Stimulated activated CD4-positive, alpha-beta T cell treated with anti-CD3 and anti-CD28 coated beads, TNF-alpha, amount 100 ng/mL, for 4 hours (primary cell): ENCODE measurements at regions not wholly inside any gene's neighbourhood (a gene's known extent, or its start where the extent isn't known, plus 50 kb on each side); places are given as distances from the start of the nearest gene placed in this dataset.

Experiments used
- DNase-seq, 3 experiments: peaks; one replicate each; pipeline ENCODE4 v3.0.0-alpha.2; 2020; ENCODE audit warnings: low read depth in 3 of 3

DNA sequence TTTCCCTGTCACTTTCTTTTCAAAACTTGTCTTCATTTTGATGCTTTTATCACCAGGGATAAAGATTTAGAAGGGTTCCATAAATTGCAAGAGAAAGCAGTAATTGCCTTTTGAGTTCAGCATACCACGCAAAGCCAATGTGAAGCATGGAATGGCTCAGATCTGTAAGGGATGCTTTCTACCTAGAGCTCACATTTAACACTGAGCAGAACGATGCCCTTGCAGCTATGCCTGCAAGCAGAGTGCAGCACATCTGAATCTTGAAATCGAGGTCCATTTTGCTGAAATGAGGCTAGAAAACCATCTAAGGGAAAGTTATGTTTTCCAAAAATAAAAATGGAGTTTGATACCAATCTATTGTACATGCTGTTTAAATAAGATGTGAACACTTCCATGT lies 171.2 kb upstream of the CELF2 start:
- DNase-seq: no peak

DNA sequence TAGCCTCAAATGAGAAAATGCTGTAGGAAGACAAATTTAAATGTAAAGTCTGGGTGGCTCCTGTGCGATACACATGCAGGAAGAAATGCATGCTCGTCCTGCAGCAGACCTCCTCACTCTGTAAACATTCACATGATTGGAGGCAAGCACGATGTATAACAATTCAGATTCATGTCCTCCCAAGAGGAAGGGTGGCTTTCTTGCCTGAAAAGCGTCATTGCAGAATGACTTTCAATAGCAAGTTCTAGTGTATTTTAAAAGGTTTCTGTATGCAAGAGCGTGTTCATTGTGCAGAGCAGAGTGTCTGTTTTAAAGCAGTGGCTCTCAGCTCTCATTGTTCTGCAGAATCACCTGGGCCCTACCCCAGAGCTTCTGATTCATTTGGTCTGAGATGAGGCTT lies 170.3 kb upstream of the CELF2 start:
- DNase-seq: no peak

GRCh38 chr10:10848488-10849111 lies 169.1 kb upstream of the CELF2 start:
- DNase-seq: no peak

- no peak for DNase-seq
Measured at GRCh38 chr10:10849306-10849705, 168.4 kb upstream of the CELF2 start.

GRCh38 chr10:10850214-10850613 lies 167.5 kb upstream of the CELF2 start:
- no peak for DNase-seq

DNA sequence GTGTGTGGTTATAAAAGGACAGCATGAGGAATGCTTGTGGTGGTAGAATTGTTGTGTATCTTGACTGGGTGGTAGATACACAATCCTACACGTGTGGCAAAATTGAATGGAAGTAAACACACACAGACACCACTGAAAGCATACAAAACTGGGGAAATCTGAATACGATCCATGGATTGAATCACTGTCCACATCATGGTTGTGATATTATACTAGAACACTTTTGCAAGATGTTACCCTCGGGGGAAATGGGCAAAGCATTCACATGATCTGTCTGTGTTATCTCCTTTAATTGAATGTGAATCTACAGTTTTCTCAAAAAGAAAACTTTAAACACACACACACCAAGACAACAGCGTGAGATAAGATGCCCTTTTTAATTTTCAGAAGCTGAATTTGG lies 165.2 kb upstream of the CELF2 start:
- no peak for DNase-seq

DNA sequence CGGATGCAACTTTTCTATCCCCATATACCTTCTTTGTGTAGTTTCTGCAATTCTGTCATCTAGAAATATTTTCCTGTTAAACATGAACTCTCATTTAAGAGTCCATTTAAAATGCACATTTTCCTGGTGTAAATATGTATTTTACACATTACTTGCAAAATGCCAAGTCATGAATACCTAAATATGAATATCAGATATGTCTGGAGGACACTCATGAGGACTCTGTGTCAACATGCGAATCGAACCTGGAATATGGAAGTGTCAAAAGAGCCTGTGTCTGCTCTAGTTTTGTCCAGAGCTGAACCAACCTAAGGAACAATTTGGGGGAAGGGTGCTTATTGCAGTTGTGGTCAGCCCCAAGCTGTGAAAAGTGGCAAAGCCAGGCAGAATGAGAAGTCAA lies 163.7 kb upstream of the CELF2 start:
- DNase-seq: no peak

- DNase-seq: no peak
Measured at GRCh38 chr10:10854725-10855124, 162.9 kb upstream of the CELF2 start.

- DNase-seq: no peak
Measured at GRCh38 chr10:10855151-10855581, 162.5 kb upstream of the CELF2 start.

DNA sequence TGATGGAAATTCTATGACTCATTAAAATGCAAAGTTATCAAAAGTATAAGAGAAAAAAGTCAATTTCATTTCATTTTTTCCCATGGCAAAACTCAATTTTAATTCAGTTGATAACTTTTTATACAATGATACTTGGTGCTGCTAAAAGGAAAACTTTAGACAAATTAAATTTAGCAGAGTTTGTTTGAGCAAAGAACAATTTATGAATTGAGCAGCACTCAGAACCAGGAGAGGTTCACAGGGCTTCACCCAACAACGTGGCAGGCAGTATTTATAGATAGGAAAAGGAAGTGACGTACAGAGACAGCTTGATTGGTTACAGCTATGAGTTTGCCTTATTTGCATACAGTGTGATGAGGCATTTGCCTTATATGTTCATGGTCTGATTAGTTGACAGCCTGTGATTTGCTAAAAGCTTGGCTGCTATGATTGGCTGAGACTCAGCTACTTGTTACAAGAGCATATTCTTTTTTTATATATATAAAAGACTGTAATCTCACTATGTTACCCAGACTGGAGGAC lies 157.2 kb upstream of the CELF2 start:
- DNase-seq: no peak

GRCh38 chr10:10865303-10865702 lies 152.4 kb upstream of the CELF2 start:
- no peak for DNase-seq

DNA sequence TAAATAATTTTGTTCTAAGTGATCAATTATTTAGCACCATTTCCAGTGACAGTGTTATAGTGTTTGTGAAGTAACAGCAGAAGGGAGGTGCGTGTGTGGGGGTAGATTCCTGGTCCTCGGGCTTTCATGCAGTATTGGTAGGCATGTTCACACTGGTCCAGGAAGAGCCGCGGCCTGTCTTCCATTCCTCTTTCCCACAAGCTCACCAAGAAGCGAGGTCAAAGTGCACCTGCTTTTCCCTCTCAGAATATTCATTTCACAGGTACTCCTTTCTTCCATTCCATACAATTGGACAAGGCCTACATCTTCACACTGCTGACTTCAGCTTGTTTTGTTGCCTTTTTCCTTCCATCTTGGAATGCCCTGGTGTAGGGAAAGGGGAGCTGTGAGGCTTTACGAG lies 151.8 kb upstream of the CELF2 start:
- DNase-seq: no peak

- no peak for DNase-seq
Measured at GRCh38 chr10:10869592-10869991, 148.1 kb upstream of the CELF2 start.

- no peak for DNase-seq
Measured at GRCh38 chr10:10870523-10871241, 147.0 kb upstream of the CELF2 start.

DNA sequence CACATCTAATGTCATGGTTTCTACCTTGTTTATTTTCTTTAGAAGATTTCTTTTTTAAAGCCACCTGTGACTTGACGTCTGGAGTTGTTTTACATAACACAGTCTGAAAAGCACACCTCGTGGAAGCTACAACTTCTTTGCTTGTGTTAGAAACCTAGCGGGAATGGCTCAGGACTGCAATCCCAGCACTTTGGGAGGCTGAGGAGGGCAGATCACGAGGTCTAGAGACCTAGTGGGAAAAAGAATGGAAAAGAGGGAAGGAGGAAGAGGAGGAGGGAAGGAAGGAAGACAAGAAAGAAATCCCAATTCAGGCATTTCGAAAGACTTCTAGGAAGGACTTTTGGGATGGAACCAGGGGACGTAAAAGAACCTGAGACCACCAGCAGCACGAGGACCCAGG lies 146.3 kb upstream of the CELF2 start:
- DNase-seq: no peak

DNA sequence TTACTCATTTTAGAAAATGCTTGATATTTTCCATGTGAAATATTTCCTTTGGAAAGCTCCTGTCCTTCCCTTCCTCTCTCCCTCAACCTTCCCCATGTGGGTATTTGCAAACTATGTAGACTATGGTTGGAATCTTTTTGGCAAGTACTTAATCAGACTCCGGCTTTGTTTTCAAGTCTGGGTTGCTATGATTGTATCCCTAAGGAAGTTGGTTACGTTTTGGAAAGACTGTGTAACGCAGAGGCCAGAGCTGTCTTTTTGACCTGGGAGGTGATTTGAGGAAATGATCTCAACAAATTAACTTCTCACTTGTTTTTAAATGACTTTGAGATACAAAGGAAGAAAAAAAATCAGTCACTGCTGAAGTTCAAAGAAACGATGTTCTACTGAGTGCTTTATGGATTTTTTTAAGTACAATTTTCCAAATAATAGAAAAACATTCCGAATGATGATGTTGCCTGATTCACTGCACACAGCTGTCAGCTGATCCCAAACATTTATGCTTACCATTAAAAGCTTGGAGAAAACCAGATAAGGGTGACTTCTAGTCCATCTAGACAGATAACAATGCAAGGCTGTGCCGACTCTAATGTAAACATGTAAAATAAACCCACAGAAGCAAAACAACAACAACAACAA lies 145.5 kb upstream of the CELF2 start:
- no peak for DNase-seq

DNA sequence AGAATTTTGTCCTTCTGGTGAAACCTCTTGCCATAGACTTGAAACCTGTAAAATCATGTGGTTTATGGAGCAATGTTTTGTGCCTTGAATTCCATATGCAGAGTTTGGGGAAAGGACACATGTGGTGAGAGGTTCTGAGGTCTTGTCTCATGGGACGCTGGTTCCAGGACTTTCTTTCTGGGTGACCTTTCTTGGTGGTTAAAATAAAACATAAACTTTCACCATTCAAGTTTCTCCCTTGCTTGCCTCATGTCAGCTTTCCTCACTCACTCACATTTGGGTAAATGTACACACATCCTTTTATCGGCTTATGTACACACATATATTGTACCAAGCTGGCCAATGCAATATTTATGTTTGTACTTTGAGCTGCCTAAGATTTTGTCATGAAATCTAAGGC lies 144.9 kb upstream of the CELF2 start:
- DNase-seq: no peak

- no peak for DNase-seq
Measured at GRCh38 chr10:10873289-10873688, 144.4 kb upstream of the CELF2 start.

GRCh38 chr10:10873915-10874314 lies 143.8 kb upstream of the CELF2 start:
- no peak for DNase-seq

- no peak for DNase-seq
Measured at GRCh38 chr10:10878963-10879362, 138.7 kb upstream of the CELF2 start.

DNA sequence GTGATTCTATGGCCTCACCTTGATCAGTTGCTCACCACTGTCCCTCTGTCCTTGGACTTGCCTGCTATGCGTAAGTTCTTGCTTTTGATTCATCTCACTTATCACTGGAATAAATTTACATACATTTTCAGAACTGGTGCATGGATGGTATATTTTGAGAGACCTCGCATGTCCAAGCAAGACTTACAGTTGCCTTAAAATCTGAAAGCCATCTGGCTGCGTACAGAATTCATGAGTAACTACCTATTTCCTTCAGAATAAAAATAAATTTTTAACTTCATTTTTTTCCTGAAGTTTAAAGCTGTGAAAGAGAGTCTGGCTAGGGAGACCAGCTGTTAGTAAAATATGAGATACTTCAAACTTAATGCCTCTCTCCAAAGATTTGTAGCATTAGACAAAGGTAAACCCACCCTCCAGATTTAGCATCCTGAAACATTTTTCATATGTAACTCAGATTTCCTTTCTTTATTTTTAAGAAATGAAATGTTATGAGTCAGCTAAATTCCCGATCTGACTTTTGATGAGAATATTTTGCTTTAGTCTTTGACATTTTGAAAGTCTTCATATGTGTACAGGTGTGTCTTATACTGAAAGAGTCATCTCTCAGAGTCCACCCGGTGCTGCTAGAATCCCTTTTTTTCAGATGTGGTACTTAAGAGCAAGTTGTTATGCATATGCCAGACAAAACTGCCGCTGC lies 136.4 kb upstream of the CELF2 start:
- DNase-seq: no peak

- DNase-seq: no peak
Measured at GRCh38 chr10:10883737-10884136, 133.9 kb upstream of the CELF2 start.
